HG03460 (cell line): ENCODE measurements at regions not wholly inside any gene's neighbourhood (a gene's known extent, or its start where the extent isn't known, plus 50 kb on each side); places are given as distances from the start of the nearest gene placed in this dataset.
"Not testable (repeated sequence)": the region's sequence is repeated elsewhere in the genome, so short reads cannot be mapped to it uniquely, and the experiment has no call there.

ENCODE experiments used
- ATAC-seq: cut with Tn5 transposase; IDR thresholded peaks from one replicate; pipeline ENCODE4 v1.9.1; 2021; ENCODE audit not compliant: unreplicated experiment

DNA sequence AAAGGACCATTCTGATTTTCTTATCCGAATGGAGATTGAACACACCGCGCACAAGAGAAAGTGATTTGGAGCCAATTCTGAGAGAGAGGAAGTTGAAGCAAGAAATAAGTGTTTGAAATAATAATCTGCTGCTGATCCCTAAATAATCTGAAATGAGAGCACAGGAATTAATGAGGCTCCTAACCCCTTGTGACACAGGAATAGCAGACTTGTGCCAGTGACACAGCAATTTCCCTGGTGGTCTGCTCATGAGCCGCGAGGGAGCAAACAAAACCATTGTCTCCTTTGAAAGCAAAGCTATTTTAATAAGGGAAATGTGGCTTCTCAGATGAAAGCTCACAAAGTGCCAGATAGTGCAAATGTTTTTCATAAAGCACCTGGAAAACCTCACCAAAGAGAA lies 936.1 kb upstream of the WWC1 start:
- no peak for ATAC-seq

DNA sequence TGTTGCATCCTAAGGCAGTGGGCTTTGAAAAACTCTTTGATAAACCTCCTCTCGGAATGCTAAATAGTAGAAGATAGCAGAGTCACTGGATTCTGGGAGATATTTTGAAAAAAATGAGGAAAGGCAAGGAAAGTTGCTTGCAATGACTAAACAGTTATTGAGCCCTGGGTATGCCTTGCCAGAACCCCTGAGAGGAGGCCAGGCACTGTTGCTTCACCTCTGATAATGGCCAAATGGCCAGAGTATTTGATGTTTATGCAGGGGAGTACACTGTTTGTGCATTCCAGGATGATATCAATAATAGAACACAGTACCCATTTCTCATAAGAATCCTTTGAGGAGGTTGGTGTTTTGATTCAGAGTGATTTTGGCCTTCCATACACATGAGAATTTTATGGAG lies 935.1 kb upstream of the WWC1 start:
- no peak for ATAC-seq

DNA sequence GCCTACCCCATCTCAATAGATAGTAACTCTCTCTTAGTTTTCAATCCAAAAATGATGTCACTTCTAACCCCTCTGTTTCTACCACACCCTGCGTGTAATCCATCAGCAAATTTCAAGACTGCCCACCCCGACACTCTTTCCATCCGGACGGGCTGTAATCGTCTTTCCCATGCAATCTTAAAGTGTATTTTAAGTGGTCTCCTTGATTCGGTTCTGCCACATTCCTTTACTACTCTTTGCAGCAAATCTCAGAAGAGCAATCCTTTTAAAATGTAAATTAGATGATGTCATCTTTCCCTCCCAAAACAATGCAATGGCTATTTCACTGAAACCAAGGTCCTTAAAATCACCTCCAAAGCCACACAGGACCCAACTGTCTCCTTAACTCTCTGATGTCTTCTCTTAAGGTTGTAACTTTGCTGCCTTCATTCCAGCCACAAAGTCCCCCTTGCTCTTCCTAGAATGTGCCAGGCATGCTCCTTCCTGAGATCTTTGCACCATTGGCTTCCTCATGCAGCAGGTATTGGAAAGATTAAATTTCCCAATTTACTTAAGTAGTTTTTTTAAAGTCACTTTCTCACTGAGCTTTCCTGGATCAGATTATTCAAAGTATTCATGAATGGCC lies 932.5 kb upstream of the WWC1 start:
- no peak for ATAC-seq

DNA sequence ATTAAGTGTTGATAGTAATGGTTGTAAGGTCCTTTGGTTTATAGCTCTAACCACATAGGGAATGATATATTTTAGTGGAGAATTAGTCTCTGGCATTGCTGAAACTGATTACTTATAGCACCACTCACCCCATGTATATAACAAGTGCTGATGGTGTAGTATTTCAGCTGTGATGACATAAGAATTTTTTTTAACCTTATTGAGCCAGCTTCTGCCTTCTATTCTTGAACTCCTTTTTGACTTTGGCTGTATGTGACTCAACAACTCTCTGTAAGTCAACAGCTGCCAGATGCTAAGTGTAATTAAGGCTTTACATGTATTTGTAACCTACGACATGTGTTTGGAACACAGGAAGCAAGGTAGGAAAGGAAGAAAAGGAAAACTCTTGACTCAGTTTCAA lies 929.6 kb upstream of the WWC1 start:
- no peak for ATAC-seq

DNA sequence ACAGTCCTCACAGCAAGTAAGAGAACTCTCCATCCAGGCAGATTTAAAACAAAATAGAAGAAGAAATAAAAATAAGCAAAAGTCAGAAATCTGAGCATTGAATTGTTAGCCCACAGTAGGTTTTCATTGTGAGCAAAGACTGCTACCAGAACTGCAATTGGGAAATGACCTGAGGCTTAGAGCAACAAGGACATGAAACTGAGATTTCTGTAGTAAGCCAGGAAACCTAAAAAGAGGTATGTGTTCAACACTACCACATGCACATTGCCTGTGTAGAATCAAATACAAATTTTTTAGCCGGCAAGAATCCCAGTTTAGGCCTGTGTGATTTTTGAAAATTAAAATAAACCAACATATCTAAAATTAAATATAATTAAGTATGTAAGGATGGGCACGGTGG lies 928.4 kb upstream of the WWC1 start:
- no peak for ATAC-seq

DNA sequence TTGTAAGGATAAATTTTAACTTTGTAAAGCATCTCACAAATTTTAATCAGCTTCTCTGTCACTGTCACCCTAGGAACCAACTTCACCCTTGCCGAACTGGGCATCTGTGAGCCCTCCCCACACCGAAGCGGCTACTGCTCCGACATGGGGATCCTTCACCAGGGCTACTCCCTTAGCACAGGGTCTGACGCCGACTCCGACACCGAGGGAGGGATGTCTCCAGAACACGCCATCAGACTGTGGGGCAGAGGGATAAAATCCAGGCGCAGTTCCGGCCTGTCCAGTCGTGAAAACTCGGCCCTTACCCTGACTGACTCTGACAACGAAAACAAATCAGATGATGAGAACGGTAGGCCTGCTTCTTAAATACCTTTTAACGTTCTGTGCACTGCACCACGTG lies 916.3 kb upstream of the WWC1 start:
- no peak for ATAC-seq

DNA sequence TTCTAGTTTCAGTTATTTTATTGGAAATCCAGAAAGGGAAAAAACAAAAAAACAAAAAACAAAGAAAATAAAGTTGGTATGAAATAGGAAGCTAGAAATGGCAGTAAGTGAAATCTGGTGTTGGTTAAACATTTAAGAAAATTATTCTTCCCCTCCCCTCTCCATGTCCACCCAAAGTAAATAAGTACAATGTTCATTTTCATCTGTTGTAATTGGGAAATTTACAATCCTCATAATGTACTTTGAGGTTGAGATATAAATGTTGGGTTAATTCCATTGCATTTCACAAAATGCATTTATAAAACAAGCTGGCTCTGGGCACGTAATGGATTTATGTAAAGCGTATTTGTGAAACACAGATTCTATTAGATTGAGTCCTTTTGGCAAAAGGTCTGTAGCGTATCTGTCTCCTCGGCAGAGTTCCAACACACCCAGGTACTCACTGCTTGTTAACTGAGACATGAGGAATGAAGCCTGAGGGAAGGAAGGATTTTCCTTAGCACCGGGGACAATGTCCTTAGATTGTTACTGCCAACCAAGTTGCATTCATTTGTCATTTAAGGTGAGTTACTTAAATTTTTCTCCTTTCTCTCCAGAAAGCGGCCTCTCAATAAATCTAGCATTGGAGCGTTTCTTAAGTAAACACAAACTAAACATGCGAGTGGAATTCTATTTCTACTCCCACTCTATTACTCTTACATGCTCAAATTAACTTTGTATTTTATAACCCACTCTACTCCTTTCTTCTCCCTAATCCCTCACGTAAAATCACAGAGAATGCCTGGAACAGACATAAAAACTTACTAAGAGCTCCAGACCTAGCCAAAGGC lies 912.3 kb upstream of the WWC1 start:
- ATAC-seq = no peak

DNA sequence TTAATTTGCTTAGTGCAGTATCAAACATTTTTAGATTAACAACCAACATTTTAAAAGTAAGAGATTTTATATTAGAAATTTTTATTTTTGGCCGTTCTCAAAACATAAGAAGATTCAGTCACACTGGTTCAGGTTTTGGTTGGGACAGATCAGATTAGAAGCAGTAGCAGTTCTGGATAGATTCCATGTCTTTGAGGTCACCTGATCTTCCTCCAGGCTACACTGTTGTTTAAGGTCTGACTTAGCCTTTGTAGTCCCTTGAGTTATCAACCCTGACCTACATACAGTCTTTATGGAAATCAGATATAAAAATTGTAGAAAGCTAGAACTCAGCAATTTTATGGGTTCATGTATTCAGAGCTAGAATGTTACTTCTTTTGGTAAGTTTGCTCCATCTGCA lies 910.0 kb upstream of the WWC1 start:
- ATAC-seq = no peak

DNA sequence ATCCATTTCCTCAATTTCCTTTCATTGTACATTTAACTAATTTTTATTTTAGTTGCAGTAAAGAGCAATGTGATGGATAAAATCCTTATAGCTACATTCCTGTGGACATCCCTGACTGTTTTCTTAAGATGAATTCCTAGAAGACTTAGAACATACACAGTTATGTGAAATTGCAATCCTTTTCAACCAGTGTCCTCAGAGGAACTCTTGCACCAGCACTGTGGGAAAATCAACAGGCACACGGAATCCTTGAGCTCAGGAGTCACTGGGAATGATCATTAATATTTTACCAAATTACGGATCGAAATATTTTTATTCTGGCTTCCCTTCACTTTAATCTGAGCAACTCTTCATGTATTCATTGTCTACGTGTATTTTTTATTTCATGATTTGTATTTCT lies 901.9 kb upstream of the WWC1 start:
- ATAC-seq = no peak

DNA sequence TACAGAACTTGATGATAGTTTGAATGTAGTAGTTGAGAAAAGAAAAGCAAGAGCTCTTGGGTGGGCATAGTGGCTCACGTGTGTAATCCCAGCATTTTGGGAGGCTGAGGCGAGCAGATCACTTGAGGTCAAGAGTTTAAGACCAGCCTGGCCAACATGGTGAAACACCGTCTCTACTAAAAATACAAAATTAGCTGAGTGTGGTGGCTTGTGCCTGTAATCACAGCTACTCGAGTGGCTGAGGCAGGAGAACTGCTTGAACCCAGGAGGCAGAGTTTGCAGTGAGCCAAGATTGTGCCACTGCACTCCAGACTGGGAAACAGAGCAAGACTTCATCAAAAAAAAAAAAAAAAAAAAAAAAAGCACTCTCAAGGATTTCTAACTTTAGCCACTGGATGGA lies 900.2 kb upstream of the WWC1 start:
- ATAC-seq = not testable (repeated sequence)

DNA sequence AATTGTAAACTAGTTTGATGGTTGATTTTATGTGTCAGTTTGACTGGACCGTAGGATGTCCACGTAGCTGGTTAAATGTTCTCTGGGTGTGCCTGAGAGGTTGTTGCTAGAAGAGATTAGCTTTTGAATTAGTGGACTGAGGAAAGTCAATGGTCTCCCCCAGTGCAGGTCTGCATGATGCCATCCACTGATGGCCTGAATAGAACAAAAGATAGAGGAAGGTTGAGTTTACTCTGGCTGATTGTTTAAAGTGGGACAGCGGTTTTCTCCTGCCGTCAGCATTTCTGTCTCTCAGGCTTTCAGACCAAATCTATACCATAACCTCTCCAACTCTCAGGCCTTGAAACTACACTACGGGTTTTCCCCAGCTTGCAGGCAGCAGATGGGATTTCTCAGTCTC lies 899.2 kb upstream of the WWC1 start:
- no peak for ATAC-seq

DNA sequence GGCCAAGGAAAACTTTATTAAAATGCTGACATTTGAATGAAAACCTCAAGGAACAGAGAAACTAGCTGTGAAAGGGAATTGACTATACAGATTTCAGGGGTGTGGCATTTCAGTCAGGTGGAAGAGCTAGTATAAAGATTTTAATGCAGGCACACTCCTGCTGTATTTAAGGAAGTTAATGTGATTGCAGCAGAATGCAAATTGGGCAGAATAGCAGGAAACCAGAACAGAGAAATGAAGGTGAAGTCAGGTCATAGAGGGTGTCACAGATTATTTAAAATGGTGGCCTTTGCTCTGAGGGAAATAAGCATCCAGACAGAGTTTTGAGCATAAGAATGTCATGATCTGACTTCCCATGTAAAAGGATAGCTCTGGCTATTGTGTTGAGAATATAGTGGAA lies 898.1 kb upstream of the WWC1 start:
- no peak for ATAC-seq

DNA sequence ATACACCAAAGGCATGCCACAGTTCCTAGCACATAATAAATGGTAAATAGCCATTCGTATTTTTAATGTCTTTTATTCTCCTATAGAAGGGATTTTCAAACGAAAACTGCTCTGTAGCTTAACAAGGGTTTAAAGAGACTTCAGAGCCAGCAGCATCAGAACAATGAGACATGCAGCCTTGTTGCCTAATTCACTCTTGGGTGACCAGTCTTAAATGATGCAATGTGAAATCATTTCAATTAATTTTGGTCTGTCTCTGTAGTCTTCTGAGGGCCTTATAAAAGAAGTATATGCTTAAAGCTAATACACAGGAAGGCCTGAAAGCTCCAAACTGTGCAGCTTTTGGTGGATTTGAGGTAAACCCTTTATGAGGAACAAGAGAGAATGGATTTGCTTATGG lies 888.8 kb upstream of the WWC1 start:
- no peak for ATAC-seq

DNA sequence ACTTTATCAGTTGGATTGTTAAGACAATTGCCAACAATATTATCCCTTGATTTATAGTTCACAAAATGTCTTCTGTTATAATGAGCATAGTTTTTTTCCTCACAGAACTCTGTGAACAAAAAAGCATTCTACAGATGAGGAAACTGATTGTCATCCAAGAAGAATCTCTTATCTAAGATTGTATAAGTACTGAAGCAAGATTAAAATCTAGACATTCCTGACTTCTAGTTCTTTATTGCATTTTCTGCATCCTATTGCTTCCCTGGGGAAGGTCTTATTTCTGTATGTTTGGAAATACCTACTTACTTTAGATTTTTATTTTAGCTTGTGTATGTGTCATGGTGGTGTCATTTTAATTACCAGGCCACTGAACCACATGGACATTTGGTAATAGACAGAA lies 884.9 kb upstream of the WWC1 start:
- ATAC-seq = no peak

DNA sequence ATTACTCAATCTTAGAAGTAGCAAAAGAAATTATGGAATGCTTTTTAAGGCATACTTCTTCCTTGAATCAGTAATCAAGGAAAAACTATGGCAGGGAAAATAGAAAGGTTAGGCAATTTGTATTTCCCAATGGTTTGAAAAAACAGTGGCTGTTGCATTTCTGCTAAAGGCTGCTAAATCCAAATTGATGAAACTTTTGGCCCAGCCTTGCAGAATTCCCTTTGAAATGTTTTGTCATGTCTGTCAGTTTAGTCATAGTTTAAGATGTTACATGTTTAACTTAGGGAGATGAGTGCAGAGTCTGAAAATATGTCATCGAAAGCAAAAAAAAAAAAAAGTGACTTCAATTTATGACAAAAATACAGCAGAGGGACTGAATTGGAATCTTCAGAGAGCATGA lies 878.9 kb upstream of the WWC1 start:
- no peak for ATAC-seq

DNA sequence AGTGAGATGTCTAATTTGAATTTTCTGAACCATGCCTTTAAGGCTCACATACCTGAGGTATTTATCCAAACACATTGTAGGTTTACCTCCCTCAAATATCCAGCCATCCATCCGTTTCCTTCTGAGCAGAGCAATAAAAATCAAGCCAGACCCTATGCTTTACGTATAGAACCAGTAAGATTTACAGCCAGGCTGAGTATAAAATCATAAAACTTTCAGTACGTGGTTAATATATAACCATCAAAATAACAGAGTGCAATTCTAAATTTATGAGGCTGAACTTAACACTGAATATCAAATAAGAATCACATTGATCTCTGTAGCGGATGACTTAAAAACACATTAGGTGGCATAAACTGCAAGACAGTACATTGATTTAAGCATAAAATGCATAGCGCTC lies 877.9 kb upstream of the WWC1 start:
- no peak for ATAC-seq

DNA sequence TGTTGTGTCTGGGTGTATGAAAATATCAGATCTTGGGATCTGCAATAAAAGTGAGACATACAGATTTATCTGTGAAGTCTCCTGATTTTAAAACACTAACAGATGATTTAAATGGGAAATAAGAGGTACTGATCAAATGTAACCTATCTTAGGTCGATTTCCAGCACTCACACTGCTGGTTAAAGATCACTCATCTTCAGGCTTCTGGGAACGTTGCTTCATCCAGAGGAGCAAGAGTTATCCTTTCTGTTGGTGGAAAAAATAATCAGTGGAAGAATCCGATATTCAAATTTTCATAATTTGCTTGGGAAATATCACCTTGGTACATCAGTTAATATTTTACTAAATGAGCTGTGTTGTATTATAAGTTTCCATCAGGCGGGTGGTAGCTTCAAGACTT lies 876.8 kb upstream of the WWC1 start:
- no peak for ATAC-seq

DNA sequence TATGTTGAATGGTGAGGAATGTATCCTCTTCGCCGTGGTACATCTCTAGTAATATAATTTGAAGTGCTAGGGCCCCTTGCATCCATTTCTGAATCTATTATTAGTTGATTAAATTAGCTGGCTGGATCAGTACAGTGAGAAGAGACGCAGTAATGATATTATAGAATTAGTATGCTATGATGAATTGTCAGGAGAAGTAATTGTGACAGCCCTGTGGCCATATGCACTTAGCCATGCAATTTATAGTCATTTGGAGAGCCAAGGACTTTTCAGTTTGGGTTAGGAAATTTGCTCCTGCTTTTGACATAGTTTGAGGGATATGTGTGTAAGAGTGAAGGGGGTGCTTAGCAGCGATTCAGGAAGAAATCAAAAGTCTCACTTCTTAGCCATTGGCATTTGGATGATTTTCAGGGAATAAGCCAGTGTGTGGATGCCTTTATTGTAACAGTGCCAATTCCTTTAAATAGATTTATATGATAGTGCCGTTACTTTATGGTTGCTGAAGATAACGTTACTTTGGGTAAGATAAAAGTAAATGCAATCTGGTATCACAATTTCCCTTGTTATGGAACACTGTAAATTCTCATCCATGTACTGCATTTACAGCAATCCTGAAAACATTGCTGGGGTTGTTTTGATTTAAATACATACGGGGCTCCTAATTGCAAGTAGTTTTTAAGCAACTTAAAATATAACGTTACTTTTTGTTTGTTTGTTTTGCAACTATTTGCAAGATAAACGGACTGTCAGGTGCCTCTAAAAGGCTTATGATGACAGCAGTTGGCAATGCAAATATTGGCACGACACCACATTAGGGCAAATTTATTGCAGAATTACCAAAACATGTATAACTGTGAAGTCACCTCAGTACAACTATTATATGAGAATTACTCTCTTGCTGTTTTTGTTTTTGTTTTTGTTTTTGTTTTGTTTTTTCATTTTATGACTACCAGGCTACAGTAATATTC lies 875.4 kb upstream of the WWC1 start:
- no peak for ATAC-seq

DNA sequence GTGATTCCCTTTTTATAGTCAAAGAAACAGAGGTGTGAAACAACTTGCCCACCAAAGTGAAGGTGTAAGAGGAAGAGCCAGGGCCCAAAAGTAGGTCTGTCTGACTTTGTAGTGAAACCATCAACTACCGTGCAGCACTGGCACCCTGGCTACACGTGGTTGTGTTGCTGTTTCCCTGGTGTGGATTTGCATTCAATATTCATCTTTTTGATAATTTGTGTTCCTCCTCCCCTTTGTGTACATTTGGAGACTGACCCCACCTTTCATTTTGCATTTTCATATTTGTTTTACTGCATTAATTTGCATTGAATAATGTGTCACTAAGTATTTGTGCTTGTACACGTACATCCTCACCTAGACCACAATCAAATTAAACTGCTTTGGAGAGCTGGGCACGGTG lies 873.8 kb upstream of the WWC1 start:
- ATAC-seq = no peak

DNA sequence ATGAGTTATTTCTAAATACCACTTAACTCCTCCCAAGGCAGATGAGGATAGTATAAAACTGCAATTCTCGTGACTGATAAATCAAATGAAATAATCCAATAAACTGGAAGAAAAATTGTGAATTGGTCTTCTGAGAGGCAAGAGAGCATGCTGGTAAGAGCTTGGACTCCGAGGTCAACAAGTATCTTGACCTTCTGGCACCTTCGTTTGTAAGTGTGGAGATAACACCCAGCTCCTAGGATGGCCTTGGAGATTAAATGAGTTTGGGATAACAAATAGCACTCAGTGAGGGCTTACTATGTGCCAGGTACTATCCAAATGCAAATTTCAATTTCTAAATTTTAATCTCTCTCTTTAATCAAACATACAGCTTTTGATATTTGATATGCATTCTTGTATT lies 866.3 kb upstream of the WWC1 start:
- ATAC-seq = no peak

DNA sequence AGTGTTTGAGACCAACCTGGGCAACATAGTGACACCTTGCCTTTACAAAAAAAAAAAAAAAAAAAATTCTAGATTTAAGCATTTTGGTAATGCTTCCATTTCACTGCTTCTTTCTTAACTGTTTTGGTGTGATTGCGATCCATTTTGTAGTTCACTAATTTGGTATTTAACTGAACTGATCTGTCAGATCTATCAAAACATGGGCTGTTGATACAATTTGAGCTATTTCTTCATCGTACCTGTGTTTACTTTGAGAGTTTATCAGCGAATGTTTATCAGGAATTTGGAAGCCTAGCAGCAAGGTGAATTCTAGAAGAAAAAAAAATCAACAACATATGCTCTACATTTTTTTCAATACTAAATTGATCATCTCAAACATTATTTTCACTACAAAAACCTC lies 864.9 kb upstream of the WWC1 start:
- no peak for ATAC-seq

DNA sequence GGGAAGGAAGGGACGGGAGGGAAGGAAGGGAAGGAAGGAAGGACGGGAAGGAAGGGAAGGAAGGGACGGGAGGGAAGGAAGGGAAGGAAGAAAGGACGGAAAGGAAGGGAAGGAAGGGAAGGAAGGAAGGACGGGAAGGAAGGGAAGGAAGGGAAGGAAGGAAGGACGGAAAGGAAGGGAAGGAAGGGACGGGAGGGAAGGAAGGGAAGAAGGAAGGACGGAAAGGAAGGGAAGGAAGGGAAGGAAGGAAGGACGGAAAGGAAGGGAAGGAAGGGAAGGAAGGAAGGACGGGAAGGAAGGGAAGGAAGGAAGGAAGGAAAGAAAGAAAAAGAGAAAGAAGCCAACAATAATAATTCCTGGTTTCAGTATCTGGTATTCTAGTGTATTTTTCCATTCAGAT lies 863.8 kb upstream of the WWC1 start:
- ATAC-seq = not testable (repeated sequence)
